WTC11 (cell line): ENCODE measurements at regions not wholly inside any gene's neighbourhood (a gene's known extent, or its start where the extent isn't known, plus 50 kb on each side); places are given as distances from the start of the nearest gene placed in this dataset.

Source experiments
- ATAC-seq: fragments of 200-7000 bp; cut with Tn5 transposase; 2 replicates; pipeline ENCODE4 v1.10.0; 2021; ENCODE audit warnings: mild to moderate bottlenecking, moderate library complexity
- CTCF ChIA-PET: fragments of 300-600 bp; sonication (Branson Sonifier 250); formaldehyde crosslinking; loops from one replicate; lab custom pipeline; 2021; ENCODE audit warnings: antibody characterized with exemption; lab: Charles Lee
- POLR2A ChIA-PET: fragments of 350-600 bp; sonication (Branson Sonifier 250); formaldehyde crosslinking; loops from one replicate; lab custom pipeline; 2021; ENCODE audit warnings: antibody characterized with exemption; lab: Charles Lee
- DNase-seq: peaks from one replicate; pipeline ENCODE4 v3.0.0; 2021; ENCODE audit warnings: low spot score
- H3K27ac Mint-ChIP-seq: 2 replicates; pipeline ENCODE4 v1.8.0; 2021; ENCODE audit warnings: mixed read lengths
- H3K27me3 Mint-ChIP-seq: 2 replicates; pipeline ENCODE4 v1.8.0; 2021; ENCODE audit warnings: low read depth, mild to moderate bottlenecking, moderate library complexity, mixed read lengths
- H3K36me3 Mint-ChIP-seq: 2 replicates; pipeline ENCODE4 v1.8.0; 2021; ENCODE audit warnings: mixed read lengths
- H3K4me1 Mint-ChIP-seq: 2 replicates; pipeline ENCODE4 v1.8.0; 2022; ENCODE audit warnings: mixed read lengths
- H3K4me3 Mint-ChIP-seq: 2 replicates; pipeline ENCODE4 v1.8.0; 2021; ENCODE audit warnings: mild to moderate bottlenecking, moderate library complexity, mixed read lengths
- H3K9me3 Mint-ChIP-seq: 2 replicates; pipeline ENCODE4 v1.8.0; 2021; ENCODE audit warnings: mixed read lengths
- ATF1 ChIP-seq: sonication (generic); formaldehyde crosslinking; IDR thresholded peaks from 2 replicates; pipeline ENCODE4 v1.8.1; 2023; ENCODE audit warnings: mild to moderate bottlenecking, moderate library complexity, missing genetic modification reagents
- CREB1 ChIP-seq: sonication (generic); formaldehyde crosslinking; IDR thresholded peaks from 2 replicates; pipeline ENCODE4 v1.8.0; 2023; ENCODE audit warnings: mild to moderate bottlenecking, missing genetic modification reagents
- FOXP1 ChIP-seq: sonication (generic); formaldehyde crosslinking; IDR thresholded peaks from 2 replicates; pipeline ENCODE4 v1.8.0; 2022; ENCODE audit warnings: missing genetic modification reagents, mild to moderate bottlenecking, moderate library complexity, borderline replicate concordance
- MXD4 ChIP-seq: fragments of 250-450 bp; sonication (Bioruptor Pico); IDR thresholded peaks from 2 replicates; pipeline ENCODE4 v1.8.0; 2021; ENCODE audit warnings: mild to moderate bottlenecking, moderate library complexity, borderline replicate concordance
- PRRX2 ChIP-seq: fragments of 250-450 bp; sonication (Bioruptor Pico); IDR thresholded peaks from 2 replicates; pipeline ENCODE4 v1.8.0; 2021; ENCODE audit warnings: mild to moderate bottlenecking
- STAT6 ChIP-seq: sonication (generic); formaldehyde crosslinking; conservative IDR thresholded peaks from 2 replicates; pipeline ENCODE4 v1.8.1; 2023; ENCODE audit warnings: mild to moderate bottlenecking, low read depth, missing genetic modification reagents, moderate library complexity
- TEAD1 ChIP-seq: sonication (generic); formaldehyde crosslinking; IDR thresholded peaks from 2 replicates; pipeline ENCODE4 v1.8.0; 2022; ENCODE audit warnings: mild to moderate bottlenecking, missing genetic modification reagents
- USF2 ChIP-seq: sonication (generic); formaldehyde crosslinking; IDR thresholded peaks from 2 replicates; pipeline ENCODE4 v1.8.1; 2023; ENCODE audit warnings: mild to moderate bottlenecking, missing genetic modification reagents, moderate library complexity
- ZNF263 ChIP-seq: sonication (generic); formaldehyde crosslinking; IDR thresholded peaks from 2 replicates; pipeline ENCODE4 v1.8.1; 2022; ENCODE audit warnings: low read depth, mild to moderate bottlenecking, moderate library complexity, missing genetic modification reagents
- TF ChIP-seq, protein P1 (sequence below): sonication (generic); formaldehyde crosslinking; IDR thresholded peaks from 2 replicates; pipeline ENCODE4 v1.8.0; 2023; ENCODE audit warnings: missing genetic modification reagents, mild to moderate bottlenecking, borderline replicate concordance
- TF ChIP-seq, protein P2 (sequence below): sonication (generic); formaldehyde crosslinking; IDR thresholded peaks from 2 replicates; pipeline ENCODE4 v1.8.0; 2023; ENCODE audit warnings: mild to moderate bottlenecking, missing genetic modification reagents

DNA sequence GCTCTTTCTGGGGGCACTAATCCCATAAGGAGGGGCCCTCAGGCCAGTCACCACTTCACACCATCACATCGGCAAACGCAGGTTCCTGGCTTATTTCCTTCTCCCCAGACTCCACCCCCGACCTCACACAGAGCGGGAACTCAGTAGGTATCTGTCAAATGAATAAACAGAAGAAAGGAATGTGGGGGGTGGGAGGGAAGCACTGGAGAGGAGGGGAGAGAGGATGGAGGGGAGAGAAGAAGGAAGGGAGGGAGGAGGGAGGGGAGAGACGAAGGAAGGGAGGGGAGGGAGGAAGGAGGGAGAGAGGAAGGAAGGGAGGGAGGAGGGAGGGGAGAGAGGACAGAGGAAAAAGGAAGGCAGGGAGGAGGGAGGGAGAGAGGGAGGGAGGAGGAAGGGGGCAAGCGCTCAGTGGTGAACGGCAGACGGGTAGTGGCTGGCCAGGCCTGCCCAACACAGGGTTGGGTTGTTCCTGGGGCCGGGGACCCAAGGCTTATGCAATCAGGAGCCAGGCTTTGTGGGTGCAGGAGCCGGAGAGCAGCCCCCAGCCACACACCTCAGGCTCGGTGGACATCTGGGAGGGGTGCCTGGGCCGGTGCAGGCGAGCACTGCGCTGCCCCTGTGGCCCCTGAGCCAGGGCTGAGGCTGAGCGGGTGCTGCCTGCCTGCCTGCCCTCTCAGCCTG lies 52.6 kb upstream of the FBRSL1 start:
- ATAC-seq = peak; percentile 70
- Mint-ChIP-seq H3K4me1 (peaks cover 20% of the 10 kb centered on the region), H3K27me3 (peaks cover 77% of the 10 kb centered on the region), H3K9me3 (no peaks in the 10 kb centered on the region), H3K36me3 (peaks cover 11% of the 10 kb centered on the region; the same call in 1 of the 2 replicates), H3K27ac (no peak overlapping the region), H3K4me3 (peak overlapping the region; percentile 47)
- peak; percentile 71 for DNase-seq
- TF ChIP-seq STAT6 (CRISPR knock-in tag) (no peak), CREB1 (CRISPR knock-in tag) (no peak), ZNF263 (0 out of 2 replicates have a peak, but pooled peaks have one; percentile 51), TEAD1 (CRISPR knock-in tag) (peak; percentile 52; the same call in 1 of the 2 replicates)
- TF ChIP-seq, protein P1, sequence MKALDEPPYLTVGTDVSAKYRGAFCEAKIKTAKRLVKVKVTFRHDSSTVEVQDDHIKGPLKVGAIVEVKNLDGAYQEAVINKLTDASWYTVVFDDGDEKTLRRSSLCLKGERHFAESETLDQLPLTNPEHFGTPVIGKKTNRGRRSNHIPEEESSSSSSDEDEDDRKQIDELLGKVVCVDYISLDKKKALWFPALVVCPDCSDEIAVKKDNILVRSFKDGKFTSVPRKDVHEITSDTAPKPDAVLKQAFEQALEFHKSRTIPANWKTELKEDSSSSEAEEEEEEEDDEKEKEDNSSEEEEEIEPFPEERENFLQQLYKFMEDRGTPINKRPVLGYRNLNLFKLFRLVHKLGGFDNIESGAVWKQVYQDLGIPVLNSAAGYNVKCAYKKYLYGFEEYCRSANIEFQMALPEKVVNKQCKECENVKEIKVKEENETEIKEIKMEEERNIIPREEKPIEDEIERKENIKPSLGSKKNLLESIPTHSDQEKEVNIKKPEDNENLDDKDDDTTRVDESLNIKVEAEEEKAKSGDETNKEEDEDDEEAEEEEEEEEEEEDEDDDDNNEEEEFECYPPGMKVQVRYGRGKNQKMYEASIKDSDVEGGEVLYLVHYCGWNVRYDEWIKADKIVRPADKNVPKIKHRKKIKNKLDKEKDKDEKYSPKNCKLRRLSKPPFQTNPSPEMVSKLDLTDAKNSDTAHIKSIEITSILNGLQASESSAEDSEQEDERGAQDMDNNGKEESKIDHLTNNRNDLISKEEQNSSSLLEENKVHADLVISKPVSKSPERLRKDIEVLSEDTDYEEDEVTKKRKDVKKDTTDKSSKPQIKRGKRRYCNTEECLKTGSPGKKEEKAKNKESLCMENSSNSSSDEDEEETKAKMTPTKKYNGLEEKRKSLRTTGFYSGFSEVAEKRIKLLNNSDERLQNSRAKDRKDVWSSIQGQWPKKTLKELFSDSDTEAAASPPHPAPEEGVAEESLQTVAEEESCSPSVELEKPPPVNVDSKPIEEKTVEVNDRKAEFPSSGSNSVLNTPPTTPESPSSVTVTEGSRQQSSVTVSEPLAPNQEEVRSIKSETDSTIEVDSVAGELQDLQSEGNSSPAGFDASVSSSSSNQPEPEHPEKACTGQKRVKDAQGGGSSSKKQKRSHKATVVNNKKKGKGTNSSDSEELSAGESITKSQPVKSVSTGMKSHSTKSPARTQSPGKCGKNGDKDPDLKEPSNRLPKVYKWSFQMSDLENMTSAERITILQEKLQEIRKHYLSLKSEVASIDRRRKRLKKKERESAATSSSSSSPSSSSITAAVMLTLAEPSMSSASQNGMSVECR (CRISPR knock-in tag) = peak; percentile 54; the same call in 1 of the 2 replicates
- TF ChIP-seq, protein P2, sequence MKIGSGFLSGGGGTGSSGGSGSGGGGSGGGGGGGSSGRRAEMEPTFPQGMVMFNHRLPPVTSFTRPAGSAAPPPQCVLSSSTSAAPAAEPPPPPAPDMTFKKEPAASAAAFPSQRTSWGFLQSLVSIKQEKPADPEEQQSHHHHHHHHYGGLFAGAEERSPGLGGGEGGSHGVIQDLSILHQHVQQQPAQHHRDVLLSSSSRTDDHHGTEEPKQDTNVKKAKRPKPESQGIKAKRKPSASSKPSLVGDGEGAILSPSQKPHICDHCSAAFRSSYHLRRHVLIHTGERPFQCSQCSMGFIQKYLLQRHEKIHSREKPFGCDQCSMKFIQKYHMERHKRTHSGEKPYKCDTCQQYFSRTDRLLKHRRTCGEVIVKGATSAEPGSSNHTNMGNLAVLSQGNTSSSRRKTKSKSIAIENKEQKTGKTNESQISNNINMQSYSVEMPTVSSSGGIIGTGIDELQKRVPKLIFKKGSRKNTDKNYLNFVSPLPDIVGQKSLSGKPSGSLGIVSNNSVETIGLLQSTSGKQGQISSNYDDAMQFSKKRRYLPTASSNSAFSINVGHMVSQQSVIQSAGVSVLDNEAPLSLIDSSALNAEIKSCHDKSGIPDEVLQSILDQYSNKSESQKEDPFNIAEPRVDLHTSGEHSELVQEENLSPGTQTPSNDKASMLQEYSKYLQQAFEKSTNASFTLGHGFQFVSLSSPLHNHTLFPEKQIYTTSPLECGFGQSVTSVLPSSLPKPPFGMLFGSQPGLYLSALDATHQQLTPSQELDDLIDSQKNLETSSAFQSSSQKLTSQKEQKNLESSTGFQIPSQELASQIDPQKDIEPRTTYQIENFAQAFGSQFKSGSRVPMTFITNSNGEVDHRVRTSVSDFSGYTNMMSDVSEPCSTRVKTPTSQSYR = 0 out of 2 replicates have a peak, but pooled peaks have one; percentile 42
- POLR2A ChIA-PET = no interaction called here
- CTCF ChIA-PET = interaction anchor here (0.6 to 2.9 kb wide), 2 partner anchors 18 to 23 kb away, joined by 3 to 11 read pairs; no protein-coding TSS in a partner anchor

DNA sequence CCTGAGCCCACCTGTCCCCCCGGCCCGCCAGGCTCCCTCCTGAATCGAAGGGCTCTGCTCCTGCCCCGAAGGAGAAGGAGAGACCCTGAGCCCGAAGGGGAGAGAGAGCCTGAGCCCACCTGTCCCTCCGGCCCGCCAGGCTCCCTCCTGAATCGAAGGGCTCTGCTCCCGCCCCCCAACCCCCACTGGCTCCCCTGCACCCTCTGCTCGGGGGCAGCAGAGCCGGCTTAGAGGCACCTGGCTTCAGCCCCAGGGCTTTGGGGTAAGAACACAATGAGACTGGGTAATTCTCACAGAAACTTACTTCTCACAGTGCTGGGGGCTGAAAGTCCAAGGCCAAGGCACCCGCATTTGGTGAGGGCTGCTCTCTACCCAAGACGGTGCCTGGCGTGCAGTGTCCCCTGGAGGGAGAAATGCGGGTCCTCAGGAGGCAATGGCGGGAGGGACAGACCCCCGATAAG lies 53.1 kb upstream of the FBRSL1 start:
- peak overlapping the region; percentile 47 for H3K4me3 Mint-ChIP-seq
- no peak overlapping the region for H3K27ac Mint-ChIP-seq
- peaks cover 77% of the 10 kb centered on the region for H3K27me3 Mint-ChIP-seq
- no peaks in the 10 kb centered on the region for H3K9me3 Mint-ChIP-seq
- ChIA-PET CTCF (no interaction called here), POLR2A (no interaction called here)
- no peak for DNase-seq
- peaks cover 20% of the 10 kb centered on the region for H3K4me1 Mint-ChIP-seq
- TF ChIP-seq MXD4 (CRISPR knock-in tag) (no peak), PRRX2 (CRISPR knock-in tag) (no peak)
- ATAC-seq = peak; percentile 10
- peaks cover 11% of the 10 kb centered on the region; the same call in 1 of the 2 replicates for H3K36me3 Mint-ChIP-seq

DNA sequence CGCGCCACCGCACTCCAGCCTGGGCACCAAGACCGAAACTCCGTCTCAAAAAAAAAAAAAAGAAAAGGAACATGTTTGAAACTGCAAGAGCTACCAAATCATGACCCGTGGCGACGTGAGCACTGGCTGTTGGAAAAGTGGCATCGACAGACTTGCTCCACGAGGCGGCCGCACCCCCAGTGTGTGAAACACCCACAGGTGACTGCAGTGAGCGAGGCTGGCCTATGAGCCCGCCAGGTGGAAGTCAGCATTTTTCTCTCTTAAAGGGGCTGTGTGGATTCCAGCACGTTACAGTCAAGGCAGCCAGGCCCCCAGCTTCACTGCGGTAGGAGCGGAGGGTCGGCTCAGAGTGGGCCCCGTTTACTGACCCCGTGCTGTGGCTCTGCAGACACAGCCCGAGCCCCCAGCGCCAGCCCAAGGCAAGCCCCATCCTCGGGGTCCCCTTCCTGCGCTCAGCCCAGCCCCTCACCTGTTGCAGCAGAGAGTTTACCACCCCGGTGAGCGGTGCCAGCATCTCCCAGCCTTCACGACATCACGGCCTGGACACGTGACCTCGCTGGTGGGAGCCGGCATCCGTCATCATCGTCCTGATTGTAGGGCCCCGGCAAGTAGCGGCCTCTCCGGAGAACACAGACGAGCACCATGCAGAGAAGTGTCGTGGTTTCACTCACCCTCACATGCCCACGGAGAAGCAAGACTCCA lies 54.3 kb upstream of the FBRSL1 start:
- no peak overlapping the region for H3K27ac Mint-ChIP-seq
- ChIA-PET CTCF (interaction anchor here (1.1 to 1.6 kb wide), 2 partner anchors 22 to 25 kb away, joined by 3 to 4 read pairs; no protein-coding TSS in a partner anchor), POLR2A (interaction anchor here (0.7 kb wide), 1 partner anchor 51 kb away, joined by 3 read pairs; no protein-coding TSS in a partner anchor)
- DNase-seq (no peak), ATAC-seq (no peak)
- peak; percentile 29; the same call in 1 of the 2 replicates for TF ChIP-seq USF2 (CRISPR knock-in tag)
- 0 out of 2 replicates have a peak, but pooled peaks have one; percentile 48 for TF ChIP-seq FOXP1
- TF ChIP-seq ATF1 = no peak
- H3K4me3 Mint-ChIP-seq = peak overlapping the region; percentile 47
- H3K36me3 Mint-ChIP-seq = peaks cover 11% of the 10 kb centered on the region; the same call in 1 of the 2 replicates
- H3K9me3 Mint-ChIP-seq = no peaks in the 10 kb centered on the region
- H3K27me3 Mint-ChIP-seq = peaks cover 73% of the 10 kb centered on the region
- peaks cover 26% of the 10 kb centered on the region for H3K4me1 Mint-ChIP-seq
